ENCODE measurements at regions not wholly inside any gene's neighbourhood (a gene's known extent, or its start where the extent isn't known, plus 50 kb on each side); places are given as distances from the start of the nearest gene placed in this dataset.

DNA sequence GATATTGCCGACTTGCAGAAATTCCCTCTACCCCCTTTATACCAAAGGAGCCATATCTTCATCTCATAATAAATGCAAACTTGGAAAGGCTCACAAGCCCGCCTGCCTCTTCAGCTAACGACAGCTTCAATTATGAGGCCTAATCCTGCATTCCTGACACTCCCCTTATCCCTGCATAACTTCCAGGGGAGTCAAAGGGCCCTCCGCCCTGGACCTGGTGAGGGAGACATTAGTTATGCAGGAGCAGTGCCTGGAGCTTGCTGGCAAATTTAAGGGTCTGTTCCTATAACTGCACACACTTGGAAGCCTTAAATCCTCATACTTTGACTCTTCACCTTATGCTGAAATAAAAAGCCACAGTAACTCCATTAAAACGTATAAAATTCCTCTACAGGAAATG is 617.9 kb downstream of the BNC2 start:
- DNase-seq: no peak

DNA sequence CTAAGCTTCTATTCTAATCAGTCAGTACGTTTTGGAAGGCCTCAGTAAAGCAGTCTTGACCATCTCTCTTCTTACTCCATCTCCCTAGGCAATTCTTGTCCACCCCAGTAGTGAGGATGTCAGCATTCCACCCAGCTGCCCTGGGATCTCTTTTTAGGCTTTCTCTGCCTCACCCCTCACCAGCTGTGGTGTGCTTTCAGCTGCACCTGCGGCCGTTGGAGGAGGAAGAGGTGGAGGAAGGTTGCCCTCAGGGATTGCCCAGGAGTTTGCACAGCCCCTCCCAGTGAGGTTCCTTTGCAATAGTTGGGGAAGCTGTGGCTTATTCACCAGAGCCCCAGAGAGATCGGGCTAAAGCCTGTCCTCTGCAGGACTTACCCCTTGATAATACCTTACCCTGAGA is 615.8 kb downstream of the BNC2 start:
- DNase-seq: no peak

DNA sequence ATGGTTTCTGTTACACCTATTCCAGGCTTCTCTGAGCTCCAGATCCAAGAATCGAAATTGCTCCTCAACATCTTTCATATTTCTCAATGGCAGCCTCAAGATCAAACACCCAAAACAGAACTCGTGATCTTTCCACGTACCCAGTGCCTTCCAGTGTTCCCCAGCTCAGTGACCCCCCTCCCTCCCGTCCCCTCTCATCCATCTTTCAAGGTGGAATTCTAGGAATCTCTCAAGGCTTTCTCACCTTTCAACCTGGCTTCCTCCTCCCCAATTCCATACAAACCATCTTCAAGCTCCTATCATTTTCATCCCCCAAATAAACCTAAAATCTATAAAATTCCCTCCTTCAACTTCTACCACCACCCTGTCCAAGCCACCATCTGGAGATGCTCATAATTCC is 615.3 kb downstream of the BNC2 start:
- DNase-seq: no peak

- DNase-seq: no peak
Observed at GRCh38 chr9:16257604-16258003, 612.9 kb downstream of the BNC2 start.

DNA sequence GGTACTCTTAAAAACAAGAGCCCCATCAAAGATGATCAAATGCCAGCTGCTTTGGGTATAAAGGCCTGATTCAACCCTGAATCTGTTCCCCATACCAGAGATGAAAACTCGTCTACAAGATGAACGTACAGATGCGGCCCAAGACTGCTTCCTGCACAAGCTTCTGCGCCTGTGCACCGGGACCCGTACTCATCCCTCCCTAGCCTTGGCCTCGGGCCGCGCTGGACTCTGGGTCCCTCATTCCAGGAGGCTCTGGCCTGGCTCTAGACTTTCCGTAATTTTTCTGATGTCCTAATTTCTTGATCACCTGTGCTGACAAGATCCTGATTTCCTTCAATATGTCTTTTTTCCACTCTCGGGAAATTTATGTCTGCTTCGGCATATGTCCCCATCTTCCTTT is 612.3 kb downstream of the BNC2 start:
- no peak for DNase-seq

DNA sequence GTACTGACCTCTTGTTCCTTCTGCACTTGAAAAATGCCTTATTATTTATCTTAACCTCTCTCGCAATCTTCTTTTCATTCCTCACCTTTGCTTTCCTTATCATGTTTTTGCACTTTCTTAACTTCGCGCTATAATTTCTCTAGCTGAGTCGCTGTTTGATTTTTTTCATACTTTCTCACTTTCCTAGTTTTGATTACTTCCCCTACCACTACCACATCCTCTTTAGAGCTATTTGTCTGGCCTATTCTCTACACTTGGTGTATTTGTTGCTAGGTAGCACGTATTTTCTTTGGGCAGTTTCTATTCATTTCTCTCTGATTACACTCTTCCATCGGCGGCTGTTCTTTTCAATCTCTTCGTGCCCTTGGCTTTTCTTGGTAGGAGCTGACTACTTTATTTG is 611.8 kb downstream of the BNC2 start:
- DNase-seq: no peak

DNA sequence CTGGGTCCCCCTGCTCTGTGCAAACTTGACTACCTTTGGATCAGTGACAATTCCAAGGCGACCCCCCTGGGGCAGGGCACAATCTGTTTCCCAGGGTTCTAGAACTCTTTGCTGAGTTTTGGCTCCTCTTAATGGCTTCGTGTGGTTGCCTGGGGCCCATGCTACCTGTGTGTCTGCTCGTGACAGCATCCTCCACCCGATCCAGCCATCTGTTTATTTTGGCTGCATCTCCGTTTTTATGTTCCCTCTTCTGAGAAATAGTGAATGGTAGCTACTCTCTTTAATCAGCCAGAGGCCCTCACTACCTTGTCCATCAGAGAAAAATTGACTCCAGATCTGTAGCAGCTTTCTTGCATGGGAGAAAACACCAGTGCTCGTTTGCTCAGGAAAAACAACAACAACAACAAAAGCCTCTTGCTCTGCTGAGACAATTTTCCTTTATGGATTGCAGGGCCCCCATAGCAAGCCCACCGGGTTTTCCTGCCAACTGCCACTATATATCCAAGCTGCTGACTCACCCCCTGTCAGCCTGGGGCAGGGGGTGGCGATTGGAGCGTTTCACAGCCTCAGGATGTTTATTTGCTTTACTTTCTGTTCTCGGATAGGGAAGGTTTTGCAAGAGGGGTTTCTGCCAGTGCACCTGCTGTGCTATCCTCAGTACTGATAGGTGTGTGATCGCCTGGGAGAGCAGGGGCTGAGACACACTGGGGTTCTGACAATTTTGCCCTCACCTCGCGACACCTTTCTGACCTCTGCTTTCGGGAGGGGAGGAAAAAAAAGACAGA is 607.8 kb downstream of the BNC2 start:
- DNase-seq: no peak

DNA sequence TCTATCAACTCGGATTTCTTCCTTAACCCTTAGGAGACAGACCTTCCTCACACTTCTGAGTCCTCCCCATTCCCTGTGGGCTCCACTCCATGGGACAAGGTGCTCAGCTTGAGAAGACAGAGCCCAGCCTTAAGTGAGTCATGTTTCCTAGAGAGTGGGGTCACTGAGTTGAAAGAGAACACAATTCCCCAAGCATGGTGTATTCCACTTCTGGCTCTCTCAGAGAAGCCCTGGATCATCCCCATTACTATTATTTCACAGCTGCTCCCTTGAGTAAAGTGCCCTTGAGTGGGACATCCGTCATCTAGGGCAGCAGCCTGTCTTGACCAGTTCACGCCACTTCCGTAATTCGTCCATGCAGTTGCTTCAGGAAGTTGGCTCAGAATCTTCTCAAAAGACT is 604.8 kb downstream of the BNC2 start:
- DNase-seq: no peak

DNA sequence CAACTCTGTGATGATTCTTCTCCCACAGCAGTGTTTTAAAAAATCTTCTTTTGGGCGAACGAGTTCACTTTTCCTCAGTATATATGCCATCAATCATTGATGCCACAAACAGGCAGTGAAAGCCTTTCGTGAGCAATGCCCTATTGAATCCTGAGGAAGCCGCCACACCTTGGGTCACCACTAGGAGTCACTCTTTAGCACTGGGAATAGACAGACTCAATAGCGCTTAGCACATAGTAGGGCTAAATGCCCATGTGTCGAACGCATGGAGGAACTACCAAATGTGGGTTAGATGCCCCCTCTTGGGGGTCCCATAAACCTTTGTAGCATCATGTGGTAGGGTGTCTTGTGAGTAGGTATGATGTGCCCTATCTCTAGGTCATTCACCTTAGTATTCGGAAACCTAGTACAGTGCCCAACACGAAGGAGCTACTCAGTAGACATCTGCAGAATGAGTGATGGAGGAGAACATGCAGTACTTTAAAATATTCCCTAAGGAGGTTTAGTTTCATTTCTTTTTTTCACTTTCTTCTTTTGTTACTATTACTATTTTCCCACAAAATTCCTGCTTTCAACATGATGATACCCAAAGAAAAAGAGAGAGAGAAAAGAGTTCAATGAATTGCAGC is 603.7 kb downstream of the BNC2 start:
- DNase-seq: no peak

DNA sequence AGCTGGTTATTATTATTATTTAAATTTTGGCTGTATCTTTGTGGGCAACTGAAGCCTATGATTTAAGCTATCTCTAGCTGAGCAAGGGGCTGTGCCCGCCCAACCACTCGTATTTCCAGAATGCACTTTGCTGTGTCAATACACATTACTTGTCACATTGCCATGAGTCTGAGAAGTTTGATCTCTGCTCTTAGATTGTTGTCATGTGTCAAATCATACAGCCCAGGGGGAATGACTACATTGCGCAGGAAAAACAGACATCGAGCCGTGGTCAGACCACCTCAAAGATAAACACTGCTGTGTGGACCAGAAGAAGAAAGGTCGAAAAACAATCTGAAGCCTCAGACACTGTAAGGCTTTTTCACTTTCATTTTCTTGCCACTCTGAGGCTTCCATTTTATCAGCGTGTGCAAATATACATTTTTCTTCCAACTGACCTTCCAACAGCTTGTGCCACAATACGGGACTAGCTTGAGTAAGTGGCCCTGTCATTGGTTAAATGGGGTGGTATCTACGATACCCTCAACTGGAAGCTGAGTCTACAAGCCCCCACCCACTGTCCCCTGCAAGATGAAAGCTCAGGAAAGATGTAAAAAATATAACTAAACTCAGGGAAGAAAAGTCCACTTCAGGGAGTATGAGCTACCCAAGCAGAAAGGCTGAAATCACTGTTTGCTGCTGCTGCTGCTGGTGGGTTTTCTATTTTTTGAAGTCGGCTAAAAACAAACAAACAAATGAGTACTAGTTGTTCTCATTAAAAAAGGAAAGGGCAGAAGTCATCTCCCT is 603.0 kb downstream of the BNC2 start:
- DNase-seq: no peak

DNA sequence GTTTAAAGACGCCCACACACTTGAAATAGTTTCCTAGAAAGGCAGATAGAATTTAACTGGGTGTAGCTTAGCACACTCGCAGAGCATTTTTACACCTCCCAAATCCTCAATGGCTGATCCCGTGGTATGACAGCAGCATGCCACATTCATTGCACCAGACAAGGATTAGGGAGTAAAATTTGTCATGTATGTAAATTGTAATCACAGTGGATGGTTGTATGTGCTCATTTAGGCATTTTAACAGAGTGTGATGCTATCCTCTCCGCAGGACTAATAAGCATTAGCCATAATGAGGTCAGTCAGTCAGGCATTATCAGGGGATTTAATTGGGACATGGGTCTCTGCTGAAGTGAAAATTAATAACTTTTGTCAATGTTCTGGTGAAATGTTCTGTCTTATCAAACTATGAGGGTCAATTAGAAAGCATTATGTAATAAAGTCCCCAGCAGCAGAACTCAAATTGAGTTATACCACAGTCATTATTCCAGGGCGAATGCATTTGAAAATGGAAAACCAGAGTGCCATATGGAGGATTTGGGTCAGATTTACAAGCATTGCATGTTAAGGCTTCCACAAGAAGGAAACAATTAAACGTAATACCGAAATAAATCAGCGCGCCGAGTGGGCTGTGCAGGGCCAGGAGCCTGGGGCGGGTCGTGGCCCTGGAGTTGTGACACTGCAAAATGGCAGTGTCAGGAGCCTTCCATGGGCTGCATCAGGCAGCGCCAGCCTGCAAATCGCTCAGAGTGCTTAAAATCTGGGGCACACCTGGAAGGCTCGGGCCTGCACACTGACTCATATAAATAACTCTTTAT is 602.2 kb downstream of the BNC2 start:
- no peak for DNase-seq

DNA sequence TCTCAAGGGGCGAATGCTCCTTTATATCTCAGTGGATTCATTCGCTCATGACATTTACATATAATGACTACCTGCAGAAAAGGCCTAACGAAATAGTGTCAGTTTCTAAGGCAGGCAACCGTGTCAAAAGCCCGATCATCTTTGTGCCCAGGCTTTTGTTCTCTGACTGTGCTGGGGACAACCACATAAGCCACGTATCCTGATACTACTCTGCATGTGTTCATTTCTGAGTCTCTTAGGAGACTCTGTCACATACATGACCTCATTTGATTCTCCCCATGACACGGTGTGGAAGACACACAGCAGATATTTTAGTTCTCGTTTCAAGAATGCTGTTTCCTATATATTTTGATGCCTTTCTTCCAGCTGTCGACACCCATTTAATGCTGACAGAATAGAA is 598.5 kb downstream of the BNC2 start:
- no peak for DNase-seq

GRCh38 chr9:16272776-16273175 is 597.7 kb downstream of the BNC2 start:
- DNase-seq: no peak

- DNase-seq: no peak
Observed at GRCh38 chr9:16275795-16276624, 594.5 kb downstream of the BNC2 start.

DNA sequence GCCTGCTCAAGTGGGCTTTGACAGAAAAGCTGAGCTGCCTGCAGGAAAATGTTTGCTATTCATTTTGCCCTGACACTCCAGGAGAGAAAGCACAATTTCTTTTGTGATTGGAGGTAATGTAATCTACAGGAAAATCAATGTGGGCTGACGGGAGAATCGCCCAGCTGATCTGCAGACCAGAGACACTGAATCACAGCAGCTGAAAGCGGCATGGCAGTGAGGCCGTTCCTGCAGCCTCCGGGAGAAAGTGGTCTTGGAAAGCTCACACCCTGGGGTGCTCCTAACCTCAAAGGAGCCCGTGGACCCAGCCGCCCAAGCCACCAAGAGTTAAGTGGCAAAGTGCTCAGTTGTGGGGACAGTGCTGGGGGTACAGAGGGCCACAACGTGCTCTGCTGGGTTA is 593.6 kb downstream of the BNC2 start:
- no peak for DNase-seq

DNA sequence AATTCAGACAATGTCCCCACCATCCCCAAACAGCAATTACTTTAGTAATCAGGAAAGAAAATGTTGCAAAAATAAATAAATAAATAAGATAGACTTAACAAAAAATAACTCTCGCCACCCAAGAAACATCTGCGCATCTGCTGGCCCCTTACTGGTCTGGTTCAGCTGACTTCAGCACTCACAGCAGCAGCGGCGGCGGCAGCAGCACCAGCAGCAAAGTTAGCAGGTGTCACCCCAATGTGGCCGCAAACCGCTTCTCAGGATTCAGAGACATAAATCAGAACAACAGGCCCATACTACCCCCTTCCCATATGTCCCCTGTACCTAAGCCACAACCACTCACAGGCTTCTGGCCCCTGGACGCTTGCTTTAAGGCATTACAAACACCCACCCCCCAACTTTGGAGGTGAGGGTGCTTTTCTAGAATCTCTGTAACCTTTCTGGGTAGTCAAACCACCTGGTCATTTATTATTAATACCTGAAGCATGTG is 593.0 kb downstream of the BNC2 start:
- DNase-seq: no peak

DNA sequence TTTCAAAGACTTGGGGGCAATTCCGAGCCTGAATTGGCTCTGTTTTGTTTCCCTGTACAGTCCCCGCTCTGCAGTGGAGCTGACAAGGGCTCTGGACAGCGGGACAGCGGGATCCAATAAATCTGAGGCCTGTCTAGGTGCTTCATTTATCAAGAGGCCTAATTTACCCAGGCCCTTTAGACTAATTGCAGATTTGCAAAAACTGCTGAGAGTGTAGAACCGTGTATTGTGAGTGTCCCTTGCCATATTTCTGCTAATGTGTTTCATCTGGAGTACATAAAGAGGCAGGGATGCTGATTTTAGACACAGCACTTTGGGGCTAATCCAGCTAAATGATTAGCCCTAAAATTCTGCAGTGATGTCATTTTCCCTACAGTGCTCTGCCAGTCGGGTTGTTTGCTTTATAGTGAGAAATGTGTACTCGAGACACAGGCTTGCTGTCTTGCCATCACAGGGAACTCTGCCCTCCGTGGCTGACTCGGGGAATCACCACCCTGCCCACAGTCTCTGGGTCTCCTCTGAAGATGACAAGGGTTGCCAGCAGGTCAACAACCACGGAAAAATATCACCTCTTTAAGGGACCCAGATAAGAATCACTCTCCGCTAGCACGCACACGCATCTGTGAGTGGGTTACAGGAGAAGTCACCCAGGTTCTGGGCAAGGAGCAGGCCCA is 592.0 kb downstream of the BNC2 start:
- no peak for DNase-seq

DNA sequence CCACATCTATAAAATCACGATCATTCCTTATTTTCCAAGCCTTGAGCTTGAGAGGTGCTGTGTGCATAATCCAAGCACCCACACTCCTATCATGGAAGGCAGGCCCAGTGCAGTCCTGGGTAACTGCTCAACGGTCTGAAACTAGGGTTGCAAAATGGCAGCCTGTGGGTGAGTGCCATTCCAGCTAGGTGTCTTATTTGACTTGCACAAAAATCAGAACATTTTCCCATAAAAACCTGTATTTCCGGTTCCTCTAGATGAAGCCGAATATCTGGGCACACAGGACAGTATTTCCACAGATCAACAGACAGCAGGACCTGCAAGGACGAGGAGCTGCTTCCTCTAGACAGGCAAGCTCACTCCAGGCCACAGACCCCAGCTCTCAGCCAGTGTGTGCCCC is 588.8 kb downstream of the BNC2 start:
- no peak for DNase-seq

- DNase-seq: no peak
Observed at GRCh38 chr9:16282216-16282615, 588.3 kb downstream of the BNC2 start.

GRCh38 chr9:16282718-16283117 is 587.8 kb downstream of the BNC2 start:
- DNase-seq: no peak

GRCh38 chr9:16286160-16286559 is 584.3 kb downstream of the BNC2 start:
- no peak for DNase-seq

DNA sequence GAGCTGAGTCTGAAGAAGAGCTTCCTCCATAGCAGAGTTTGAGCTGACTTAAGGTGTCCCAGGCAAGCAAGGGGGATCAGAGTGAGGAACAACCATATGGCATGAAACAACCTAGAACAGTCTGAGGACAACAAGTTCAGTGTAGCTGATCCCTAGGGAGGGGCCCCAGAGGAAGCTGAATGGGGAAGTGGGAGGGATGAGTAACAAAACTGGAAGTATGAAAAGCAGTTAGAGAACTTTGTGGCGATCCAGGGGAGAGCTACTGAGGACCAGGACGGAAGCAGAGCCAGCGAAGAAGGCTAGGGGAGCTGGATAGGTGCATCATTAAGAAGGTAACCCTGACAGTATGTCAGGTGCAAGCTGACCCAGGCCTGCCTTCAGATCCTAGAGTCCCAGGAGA is 580.8 kb downstream of the BNC2 start:
- no peak for DNase-seq
